Colonic mucosa (tissue), 4 donors: ENCODE measurements at regions not wholly inside any gene's neighbourhood (a gene's known extent, or its start where the extent isn't known, plus 50 kb on each side); places are given as distances from the start of the nearest gene placed in this dataset.
"Not testable (repeated sequence)": the region's sequence is repeated elsewhere in the genome, so short reads cannot be mapped to it uniquely, and the experiment has no call there.

Experiments
- DNase-seq: peaks from one replicate; pipeline ENCODE4 v3.0.0-alpha.2; 2020
- H3K27ac ChIP-seq: fragments of 200-600 bp; one replicate; pipeline ENCODE4 v1.8.0; 2021
- H3K27me3 ChIP-seq: fragments of 200-600 bp; one replicate; pipeline ENCODE4 v1.8.0; 2021
- H3K36me3 ChIP-seq: fragments of 200-600 bp; one replicate; pipeline ENCODE4 v1.8.0; 2021
- H3K4me1 ChIP-seq: fragments of 200-600 bp; one replicate; pipeline ENCODE4 v1.8.0; 2021; ENCODE audit warnings: mild to moderate bottlenecking
- H3K4me3 ChIP-seq: fragments of 200-600 bp; one replicate; pipeline ENCODE4 v1.8.0; 2021
- H3K9ac ChIP-seq, 2 donors: one replicate each; pipeline ENCODE4 v1.7.0; 2013; ENCODE audit warnings: control low read depth in 2 of 2, low read depth in 2 of 2, low read length in 2 of 2
- H3K9me3 ChIP-seq: fragments of 200-600 bp; one replicate; pipeline ENCODE4 v1.8.0; 2021
- intact Hi-C: fragments of 100-400 bp; cut with DNase I; formaldehyde crosslinking; loops from one replicate; pipeline ENCODE4 v1.14.1; 2022
- donor health status: healthy.
- donor health status: DM: no; HTN: no; CAD: no.
- donor health status: DM: no; HTN: no; CAD: no.

DNA sequence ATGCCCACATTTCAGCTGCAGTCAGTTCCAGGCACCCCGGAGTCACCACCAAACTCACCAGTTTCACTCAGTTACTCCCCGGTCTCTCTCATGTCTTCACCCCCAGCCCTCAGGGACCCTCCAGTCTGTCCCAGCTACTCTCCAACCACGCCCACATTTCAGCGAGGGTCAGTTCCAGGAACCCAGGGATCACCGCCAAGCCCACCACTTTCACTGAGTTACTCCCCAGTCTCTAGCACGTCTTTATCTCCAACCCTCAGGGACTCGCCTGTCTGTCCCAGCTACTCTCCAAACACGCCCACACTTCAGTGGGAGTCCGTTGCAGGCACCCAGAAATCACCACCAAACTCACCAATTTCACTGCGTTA lies 337.5 kb downstream of the CWH43 start:
- H3K9me3 ChIP-seq, H3K27me3 ChIP-seq, intact Hi-C loops, H3K4me1 ChIP-seq, H3K9ac ChIP-seq, H3K36me3 ChIP-seq, H3K27ac ChIP-seq, H3K4me3 ChIP-seq: not testable (repeated sequence)
- DNase-seq, result peak; percentile 28
